HG03103 (cell line): ENCODE measurements at regions not wholly inside any gene's neighbourhood (a gene's known extent, or its start where the extent isn't known, plus 50 kb on each side); places are given as distances from the start of the nearest gene placed in this dataset.

Experiments used
- ATAC-seq: cut with Tn5 transposase; IDR thresholded peaks from one replicate; pipeline ENCODE4 v1.9.1; 2021; ENCODE audit warnings: low read depth; ENCODE audit not compliant: unreplicated experiment

GRCh38 chr7:41313171-41313570 lies 389.7 kb downstream of the INHBA start:
- ATAC-seq, result no peak

DNA sequence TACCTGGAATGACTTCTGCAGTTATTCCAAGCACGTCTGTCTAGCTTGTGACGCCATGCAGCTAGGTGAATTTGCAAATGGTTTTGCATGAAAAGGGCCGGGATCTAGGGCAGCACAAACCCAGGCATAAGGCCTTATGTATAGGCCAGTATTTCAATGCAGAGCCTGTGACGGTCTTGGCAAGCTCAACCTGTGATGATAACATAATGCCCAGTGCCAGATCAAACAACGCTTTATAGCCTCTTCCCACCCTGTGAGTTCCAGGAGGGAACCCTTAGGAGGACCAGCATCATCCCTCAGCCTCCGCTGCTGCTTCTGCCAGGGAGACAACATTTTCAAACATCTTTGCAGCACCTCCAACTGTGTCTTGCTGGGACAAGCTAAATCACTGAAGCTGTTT lies 390.7 kb downstream of the INHBA start:
- no peak for ATAC-seq

DNA sequence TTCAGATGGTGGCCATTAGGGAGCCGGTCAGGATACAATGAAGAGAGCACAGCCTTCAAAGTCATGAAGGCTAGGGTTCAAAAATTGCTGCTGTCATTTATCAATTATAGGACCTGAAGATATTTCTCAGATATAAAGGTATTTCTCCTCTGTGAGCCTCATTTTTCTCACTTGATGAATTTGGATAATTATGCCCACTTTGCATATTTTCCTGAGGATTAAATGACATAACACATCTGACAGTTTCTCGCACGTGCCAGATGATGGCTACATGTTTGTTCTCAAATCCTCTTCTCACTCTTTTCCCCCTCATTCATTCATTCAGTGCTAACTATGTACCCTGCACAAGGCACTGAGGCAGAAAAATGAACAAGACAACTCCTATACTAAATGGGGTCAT lies 391.6 kb downstream of the INHBA start:
- no peak for ATAC-seq

- no peak for ATAC-seq
Observed at GRCh38 chr7:41306486-41306885, 396.4 kb downstream of the INHBA start.

- no peak for ATAC-seq
Observed at GRCh38 chr7:41305001-41305400, 397.9 kb downstream of the INHBA start.

DNA sequence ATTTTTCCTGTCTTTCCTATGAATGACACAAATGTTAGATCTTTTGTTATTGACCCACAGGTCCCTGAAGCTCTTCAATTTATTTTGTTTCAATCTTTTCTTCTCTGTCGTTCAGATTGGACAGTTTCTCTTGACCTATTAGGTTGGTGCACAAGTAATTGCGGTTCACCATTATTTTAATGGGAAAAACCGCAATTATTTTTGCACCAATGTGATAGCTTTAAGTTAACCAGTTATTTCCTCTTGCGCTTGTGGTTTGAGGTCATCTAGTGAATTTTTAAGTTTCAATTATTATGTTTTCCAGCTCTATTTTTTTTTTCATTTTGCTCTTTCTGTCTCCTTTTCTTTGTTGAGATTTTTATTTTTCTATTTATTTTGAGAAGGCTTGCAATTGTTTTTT lies 399.2 kb downstream of the INHBA start:
- no peak for ATAC-seq

DNA sequence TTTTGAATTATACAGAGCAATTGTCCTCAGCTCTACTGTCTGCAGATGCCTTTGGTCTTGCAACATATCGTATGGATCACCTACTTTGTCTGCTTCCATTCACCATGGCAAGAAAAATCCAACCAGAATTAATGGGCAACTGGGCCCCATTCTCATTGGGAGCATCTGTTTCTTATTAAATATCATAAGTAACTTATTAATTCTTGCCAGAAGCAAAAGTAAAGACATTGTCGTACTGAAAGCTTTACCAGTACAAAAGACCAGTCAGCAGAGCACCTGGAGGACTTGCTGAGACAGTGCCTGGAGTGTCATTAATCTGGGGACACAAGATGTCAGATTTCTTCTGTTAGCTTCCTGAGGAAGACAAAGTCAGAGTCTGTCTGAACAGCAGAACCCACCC lies 404.5 kb downstream of the INHBA start:
- no peak for ATAC-seq

DNA sequence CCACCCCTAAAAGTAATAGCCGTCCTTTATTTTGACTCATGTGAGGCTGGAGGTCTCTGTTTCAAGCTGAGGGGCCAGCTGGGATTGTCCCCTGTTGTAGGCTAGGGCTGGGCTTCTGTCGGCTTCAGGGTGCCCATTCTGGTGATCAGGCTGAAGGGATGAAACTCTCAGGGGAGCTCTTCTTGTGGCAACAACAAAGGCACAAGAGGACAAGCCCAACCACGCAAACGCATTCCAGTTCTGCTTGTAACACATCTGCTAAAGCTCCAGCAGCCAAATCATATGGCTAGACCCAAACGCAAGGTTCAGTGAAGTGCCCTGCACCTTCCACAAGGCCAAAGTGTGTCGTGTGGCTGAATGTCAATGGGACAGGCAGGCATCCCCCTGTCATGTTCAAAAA lies 405.7 kb downstream of the INHBA start:
- ATAC-seq, result no peak

DNA sequence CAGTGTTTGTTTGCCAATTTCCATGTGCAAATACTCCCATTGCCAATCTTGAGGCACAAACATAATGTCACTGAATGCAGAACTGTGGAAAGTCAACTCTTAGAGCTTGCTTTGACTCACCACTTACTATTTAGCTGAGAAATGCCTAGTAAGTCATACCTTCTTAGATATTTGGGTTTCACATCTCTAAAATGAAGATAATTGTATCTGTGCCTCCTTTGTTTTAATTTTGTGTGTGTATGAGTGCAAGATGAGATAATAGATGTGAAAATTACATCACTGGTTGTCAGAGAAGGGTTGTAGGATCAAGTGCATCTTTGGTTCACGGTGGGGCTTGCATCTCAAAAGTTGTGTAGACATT lies 407.5 kb downstream of the INHBA start:
- no peak for ATAC-seq

- no peak for ATAC-seq
Observed at GRCh38 chr7:41294556-41295454, 408.1 kb downstream of the INHBA start.

DNA sequence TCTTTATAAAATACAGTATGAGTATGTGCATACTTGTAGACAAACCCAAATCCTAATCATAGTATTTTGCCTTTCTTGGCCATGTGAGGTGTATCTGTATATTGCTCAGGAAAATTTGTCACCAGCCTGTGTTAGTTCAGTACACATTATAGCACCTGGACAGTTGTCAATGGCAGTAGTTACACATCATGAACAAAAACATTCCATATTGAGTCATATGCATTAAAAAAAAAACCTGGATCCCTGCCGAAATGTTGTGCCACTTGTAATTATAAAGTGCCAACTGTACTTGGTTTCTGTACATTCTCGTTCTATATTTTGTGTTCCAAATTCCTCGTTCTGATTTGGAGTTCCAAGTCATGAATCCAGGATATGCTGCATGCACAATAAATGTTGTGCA lies 410.4 kb downstream of the INHBA start:
- no peak for ATAC-seq

- no peak for ATAC-seq
Observed at GRCh38 chr7:41287559-41288335, 415.1 kb downstream of the INHBA start.

DNA sequence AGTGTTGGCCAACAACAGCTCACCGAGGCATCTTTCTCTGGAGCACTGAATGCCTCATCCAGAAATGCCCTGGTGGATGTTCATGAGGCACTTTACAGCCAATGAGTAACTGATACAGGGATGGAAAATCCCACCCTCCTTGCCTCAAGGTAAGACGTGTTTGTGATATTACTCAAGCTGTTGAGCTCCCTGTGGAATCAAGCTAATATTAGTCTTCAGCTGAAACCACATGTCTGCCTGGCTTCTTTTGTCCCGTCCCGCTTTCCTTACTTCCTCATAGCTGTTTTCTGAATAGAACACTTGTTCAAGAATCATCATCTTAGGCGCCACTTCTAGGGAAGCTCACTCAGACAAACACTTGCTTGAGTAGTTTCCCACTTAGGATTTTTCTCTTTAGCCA lies 422.4 kb downstream of the INHBA start:
- ATAC-seq, result no peak

GRCh38 chr7:41277561-41277960 lies 425.3 kb downstream of the INHBA start:
- no peak for ATAC-seq

- ATAC-seq, result no peak
Observed at GRCh38 chr7:41275255-41275654, 427.6 kb downstream of the INHBA start.

DNA sequence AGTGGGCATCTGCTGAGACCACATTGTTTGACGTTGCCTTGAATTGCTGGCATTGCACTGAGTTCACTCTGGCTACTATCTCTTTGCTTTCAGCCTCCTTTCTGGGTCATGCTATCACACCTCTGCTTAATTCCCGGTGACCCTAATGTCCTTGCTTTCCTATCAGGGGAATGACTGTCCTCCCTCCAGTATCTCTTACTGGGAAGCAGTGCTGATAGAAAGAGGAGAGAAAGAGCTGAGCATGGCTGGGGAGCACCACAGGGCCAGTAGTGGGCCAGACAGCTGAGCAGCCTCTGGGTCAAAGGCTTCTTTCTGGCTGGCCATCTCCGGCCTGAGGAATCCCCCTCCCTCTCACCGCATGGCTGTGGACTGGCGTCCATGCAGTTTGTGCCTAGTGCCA lies 428.7 kb downstream of the INHBA start:
- ATAC-seq, result no peak

DNA sequence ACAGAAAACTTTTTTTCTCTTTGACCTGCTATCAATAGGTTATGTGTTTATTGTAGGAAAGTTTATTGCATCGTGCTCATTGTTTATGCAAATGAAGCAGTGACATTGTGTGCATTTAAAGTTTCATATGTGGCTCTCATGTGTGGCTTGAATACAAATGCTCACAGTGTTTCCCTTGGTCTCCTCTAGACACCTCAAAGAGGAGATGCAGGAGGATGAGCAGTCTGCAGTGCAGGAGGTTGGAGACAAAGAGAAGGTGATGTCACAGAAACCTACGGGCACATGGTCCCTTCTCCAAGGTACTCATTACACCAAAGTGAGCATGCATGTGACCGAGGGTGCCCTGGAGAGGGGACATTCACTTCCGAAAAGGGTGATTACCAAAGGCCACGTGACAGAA lies 430.2 kb downstream of the INHBA start:
- no peak for ATAC-seq

GRCh38 chr7:41268878-41269277 lies 434.0 kb downstream of the INHBA start:
- ATAC-seq, result no peak

DNA sequence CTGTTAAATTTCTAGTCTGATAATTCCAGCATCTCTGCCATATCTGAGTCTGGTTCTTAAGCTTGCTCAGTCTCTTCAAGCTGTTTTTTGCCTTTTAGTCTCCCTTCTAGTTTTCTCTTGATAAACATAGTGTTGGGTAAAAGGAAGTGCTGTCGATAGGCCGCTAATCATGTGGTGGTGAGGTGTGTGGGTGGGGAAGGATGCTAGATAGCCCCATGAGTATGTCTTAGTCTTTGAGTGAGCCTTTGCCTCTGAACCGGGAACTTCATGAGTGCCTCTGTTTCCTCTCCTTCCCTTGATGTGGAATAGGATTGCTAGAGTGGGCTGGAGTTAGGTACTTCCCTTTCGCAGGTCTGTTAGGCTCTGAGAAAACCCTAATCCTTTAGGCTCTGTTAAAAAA lies 441.8 kb downstream of the INHBA start:
- peak; percentile 60 for ATAC-seq

DNA sequence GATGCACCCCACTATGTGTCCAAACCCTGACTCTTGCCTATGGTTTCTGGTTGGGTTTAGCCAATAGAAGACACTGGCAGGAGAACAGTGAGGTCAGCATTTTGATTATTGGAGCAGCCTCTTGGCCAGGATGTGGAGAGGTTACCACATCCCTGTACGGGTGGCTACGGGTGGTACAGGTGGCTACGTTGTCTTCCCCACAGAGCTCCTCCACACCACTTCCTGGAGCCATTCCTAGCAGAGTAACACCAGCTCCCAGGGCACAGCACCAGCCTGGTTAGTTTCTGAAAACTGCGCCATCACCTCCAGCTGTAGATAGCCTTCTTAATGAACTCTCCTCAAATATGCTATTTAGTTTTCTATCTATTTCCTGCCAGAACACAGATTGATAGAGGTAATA lies 445.2 kb downstream of the INHBA start:
- ATAC-seq, result no peak

- ATAC-seq, result no peak
Observed at GRCh38 chr7:41256186-41256945, 446.5 kb downstream of the INHBA start.
